CD4-positive, alpha-beta T cell treated with Interferon alpha-2 for 1 hour (primary cell): ENCODE measurements at regions not wholly inside any gene's neighbourhood (a gene's known extent, or its start where the extent isn't known, plus 50 kb on each side); places are given as distances from the start of the nearest gene placed in this dataset.

Experiments
- DNase-seq, 2 donors: peaks; one replicate each; pipeline ENCODE4 v3.0.0-alpha.2; 2020 to 2022

DNA sequence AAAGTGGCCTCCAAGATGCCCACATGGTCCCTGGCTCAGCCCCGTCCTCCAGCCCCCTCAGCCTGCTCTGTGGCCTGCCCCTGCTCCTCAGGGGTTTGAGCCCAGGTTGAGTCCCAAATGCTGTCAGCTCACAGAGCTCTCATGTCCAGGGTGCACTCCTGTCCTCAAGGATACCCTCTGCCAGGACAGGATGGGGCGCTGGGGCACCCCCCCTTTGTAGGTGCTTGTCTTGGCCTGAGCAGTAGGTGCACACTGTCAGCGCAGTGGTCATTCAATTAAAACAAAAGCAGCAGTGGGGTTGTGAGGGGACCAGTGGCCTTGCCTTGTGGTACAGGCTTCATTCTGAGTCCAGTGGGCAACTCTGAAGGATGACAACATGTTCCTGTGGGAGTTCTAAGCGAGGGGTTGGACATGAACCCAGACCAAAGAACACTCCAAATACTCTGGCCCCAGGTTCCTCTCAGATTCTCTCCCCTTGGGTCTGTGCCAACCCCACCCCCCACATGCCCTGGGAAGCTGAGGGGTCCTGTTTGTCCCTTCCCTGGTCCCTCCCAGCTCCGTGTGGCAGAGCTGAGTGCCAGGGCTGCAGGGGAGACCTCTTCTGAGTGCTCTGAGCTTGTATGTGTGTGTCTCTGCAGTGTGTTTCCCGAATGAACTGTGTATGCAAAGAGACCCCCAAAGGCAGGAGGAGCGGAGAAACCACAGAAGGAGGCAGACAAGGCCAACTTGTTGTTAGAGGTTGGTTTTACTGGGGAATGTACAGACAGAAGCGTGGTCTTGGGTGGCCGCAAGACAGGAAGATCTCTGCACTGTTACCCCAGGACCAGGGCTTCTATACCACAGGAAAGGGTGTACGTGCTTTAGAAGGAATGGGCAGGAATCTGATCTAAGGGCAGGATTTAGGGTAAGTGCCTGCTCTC, 155.6 kb upstream of the HS6ST1 start:
- DNase-seq, result no peak

DNA sequence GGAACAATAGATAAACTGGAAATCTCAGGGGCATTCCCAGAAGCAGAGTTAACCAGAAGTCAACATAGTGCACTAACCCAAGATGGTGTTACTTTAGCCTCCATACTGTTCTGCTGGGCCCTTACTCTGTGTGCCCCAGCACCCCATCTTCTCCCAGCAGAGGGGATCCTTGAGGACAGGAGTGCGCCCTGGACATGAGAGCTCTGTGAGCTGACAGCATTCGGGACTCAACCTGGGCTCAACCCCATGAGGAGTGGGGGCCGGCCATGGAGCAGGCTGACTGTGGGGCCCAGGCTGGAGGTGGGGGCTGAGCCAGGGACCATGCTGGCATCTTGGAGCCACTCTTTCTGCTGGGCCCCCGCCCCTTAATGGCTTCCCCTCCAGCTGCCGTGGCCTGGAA, 156.3 kb upstream of the HS6ST1 start:
- no peak for DNase-seq

GRCh38 chr2:128475427-128476211, 157.0 kb upstream of the HS6ST1 start:
- no peak for DNase-seq

GRCh38 chr2:128477026-128477820, 158.6 kb upstream of the HS6ST1 start:
- DNase-seq, result no peak

DNA sequence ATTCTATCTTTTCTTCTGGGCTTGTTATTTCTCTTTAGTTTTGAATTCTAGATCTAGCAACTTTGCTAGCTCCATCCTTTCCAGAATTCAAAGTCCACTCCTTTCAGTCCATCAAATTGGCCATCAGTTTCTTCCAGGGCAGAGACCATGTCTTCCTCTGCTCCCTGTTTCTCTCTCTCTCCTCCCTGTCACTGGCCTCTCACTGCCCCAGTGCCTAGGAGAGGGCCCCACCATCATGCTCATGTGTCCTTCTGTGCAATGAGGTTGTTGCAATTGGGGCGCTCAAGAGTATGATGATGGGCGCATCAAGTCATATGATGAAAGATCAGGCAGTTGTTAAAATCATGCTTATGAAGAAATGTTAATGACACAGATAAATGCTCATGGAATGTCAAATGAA, 159.2 kb upstream of the HS6ST1 start:
- DNase-seq, result no peak

GRCh38 chr2:128485761-128486639, 167.3 kb upstream of the HS6ST1 start:
- DNase-seq, result no peak

DNA sequence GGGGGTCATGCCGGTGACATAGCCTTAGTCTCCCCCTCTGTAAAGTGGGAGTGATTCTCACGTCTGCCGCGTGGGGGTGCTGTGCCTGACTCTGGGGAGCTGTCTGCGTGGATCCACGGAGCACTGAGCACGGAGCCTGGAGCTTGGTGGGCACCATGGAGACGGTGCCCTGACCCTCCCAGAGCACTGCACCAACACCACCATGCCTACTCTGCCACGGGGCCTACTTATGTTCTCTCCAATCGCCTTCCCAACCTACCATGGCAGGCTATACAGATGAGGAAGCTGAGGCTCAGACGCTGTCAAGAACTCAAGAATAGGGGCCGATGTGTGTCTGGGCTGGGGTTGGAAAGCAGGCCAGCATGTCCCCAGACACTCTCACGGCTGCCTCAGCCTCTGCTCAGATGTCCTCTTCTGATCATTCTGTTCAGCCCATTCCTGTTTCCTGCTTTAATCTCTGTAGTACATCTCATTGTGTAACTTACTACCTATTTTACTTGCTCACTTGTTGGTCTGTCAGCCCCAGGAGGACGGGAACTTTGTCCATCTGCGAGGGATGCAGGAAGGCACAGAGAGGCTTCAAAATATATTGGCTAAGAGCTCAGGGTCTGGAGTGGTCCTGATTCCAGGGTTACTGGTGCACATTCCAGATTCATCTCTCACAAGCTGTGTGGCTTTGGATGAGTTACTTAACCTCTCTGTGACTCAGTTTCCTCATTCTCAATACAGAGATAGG, 168.1 kb upstream of the HS6ST1 start:
- no peak for DNase-seq

DNA sequence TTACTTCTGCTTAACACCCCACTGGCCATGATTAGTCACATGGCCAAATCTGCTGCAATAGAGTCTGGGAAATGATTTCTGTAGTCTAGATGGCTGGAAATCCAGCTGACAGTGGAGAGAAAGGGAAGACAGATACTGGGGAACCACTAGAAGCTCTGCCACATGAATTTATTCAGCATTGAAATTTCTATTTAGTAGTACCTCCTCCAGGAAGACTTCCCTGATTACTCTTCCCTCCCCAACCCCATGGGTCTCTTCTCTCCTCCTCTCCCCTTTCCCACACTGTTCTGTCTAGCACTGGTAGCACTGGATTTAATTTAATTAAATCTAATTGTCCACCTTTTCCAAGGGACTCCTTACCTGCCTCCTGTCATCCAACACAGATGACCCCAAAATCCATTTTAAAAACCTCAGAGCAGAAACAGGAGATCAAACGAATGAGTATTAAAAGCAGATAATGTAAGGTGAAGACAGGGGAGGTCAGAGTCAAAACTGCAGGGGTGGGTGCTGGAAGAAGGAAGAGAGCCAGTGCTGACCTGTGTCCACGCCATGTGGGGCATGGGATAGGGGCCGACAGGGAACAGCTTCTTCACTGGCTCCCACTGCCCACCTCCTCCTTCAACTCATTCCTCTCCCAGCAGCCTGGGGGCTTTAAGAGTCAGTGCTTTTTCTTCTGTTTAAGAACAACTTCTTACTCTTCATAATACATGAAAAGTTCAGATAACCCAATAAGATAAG, 169.2 kb upstream of the HS6ST1 start:
- DNase-seq, result no peak

- DNase-seq, result no peak
These were observed 169.8 kb upstream of the HS6ST1 start for GRCh38 chr2:128488434-128488833.

DNA sequence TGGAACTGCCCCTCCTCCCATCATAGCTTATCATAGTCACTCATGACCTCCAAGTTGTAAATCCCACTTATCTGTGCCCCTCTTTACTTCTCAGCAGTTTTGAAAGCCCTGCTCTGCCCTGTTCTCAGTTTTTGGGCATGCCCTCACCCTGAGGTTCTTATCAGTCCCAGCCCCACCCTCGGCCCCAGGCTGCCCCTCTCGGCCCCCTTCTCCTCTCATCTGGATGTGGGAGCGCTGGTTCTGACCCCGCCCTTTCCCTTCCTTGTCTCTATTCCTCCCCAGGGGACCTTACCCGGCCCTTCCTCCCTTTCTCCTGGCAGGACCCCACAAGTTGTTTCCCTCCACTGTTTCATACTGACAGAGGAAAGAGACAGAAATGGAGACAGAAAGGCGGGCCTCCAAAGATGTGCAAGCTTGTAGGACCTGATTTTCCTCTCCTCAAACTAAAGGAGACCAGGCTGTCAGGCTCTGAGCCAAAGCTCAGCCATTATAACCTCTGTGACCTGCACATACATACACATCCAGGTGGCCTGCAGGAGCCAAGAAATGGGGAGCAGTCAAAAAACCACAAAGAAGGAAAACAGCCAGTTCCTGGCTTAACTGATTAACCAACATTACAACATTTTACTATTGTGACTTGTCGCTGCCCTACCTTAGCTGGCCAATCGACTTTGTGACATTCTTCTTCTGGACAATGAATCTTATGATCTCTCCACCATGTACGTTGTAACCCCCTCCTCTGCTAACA, 171.0 kb upstream of the HS6ST1 start:
- no peak for DNase-seq

- no peak for DNase-seq
These were observed 171.7 kb upstream of the HS6ST1 start for GRCh38 chr2:128490321-128490720.

GRCh38 chr2:128490881-128491691, 172.4 kb upstream of the HS6ST1 start:
- no peak for DNase-seq

GRCh38 chr2:128491692-128492244, 173.1 kb upstream of the HS6ST1 start:
- no peak for DNase-seq

- no peak for DNase-seq
These were observed 174.5 kb upstream of the HS6ST1 start for GRCh38 chr2:128492966-128493811.

DNA sequence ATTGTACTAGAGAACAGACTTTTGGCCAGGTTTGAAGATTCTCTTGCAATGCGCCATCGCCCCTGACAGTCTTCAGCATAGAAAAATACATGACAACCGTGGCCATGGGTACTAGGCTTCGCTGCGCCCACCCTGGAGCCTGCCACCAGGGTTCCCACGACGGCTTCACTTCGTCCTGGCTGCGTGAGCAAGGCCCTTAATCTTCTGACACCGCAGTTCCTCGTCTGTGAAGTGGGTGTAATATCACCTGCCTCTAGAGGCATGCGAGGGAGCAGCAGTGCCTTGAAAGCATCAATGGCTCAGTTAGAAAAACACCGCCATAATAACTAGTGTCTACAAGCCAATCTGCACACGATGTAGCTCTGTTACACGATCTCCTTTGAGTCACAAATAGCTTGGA, 175.2 kb upstream of the HS6ST1 start:
- DNase-seq, result no peak

GRCh38 chr2:128494307-128494639, 175.6 kb upstream of the HS6ST1 start:
- DNase-seq, result no peak

DNA sequence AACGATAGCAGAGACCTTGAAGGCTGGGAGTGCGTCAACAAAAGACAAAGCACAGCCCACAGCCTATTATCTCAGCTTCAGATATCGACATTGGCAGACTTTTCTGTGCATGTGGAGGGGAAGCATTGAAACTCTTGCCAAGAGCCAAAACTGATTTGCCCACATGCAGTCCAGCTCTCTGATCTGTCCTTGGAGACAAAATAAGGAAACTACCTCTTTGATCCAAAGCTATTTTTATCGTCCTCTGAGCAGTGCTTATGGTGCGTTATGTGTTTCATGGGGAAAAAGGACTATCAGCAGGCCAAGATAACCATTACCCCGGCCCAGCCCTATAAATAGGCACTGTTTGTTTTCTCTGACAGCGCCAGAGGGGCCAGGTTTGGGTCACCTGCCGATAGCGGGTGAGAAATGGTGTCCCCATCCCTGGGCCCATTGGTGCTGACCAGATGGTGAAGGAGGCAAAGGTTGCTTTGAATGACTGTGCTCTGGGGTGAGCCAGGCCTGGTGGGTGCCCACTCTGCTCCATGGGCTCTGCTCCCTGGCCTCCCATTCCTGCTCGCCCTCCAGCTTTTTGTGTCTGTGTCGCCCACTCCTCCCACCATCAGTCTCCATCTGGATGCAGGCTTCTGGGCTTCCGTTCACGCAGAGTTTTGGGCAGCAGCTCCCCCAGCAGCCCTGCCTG, 176.1 kb upstream of the HS6ST1 start:
- no peak for DNase-seq
